Body of pancreas (tissue), 4 donors: ENCODE measurements at regions not wholly inside any gene's neighbourhood (a gene's known extent, or its start where the extent isn't known, plus 50 kb on each side); places are given as distances from the start of the nearest gene placed in this dataset.

Experiments used
- CTCF ChIP-seq, 7 experiments: fragments of 450-650 bp in 4 of 7; fragments of 200-600 bp in 3 of 7; sonication (generic) in 3 of 7; IDR thresholded peaks; one replicate each; pipeline ENCODE4 v1.5.1; 2016 to 2019; ENCODE audit warnings: antibody characterized with exemption in 7 of 7
- POLR2A ChIP-seq, 3 donors: fragments of 450-650 bp; IDR thresholded peaks; one replicate each; pipeline ENCODE4 v1.6.1; 2016; ENCODE audit warnings: antibody characterized with exemption in 3 of 3, mild to moderate bottlenecking in 2 of 3

- no peak for TF ChIP-seq CTCF (IDR thresholded peaks at IDR 0.05)
- TF ChIP-seq POLR2A (IDR thresholded peaks at IDR 0.05): no peak
These were observed 123.6 kb upstream of the PFN2 start for GRCh38 chr3:150094150-150094933.
